CD14-positive monocyte (primary cell): ENCODE measurements at regions not wholly inside any gene's neighbourhood (a gene's known extent, or its start where the extent isn't known, plus 50 kb on each side); places are given as distances from the start of the nearest gene placed in this dataset.

ENCODE experiments used
- DNase-seq, 3 donors: peaks; one replicate each; pipeline ENCODE4 v3.0.0-alpha.2; 2011 to 2022
- H2AFZ ChIP-seq: 2 replicates; pipeline ENCODE4 v1.6.0; 2012; ENCODE audit warnings: mild to moderate bottlenecking, low read depth, low read length, inconsistent platforms; ENCODE audit not compliant: insufficient read depth, poor library complexity, severe bottlenecking
- H3K27ac ChIP-seq, 2 donors: 1 replicate in 1 of 2; 2 replicates in 1 of 2; pipeline ENCODE4 v1.5.1; 2012 to 2013; ENCODE audit warnings: low read length in 2 of 2, control low read depth in 1 of 2, inconsistent platforms in 1 of 2, low read depth in 1 of 2, mild to moderate bottlenecking in 1 of 2
- H3K27me3 ChIP-seq, 2 donors: one replicate each; pipeline versions ENCODE4 v1.6.0 to v1.6.1; 2011 to 2013; ENCODE audit warnings: low read length in 2 of 2; ENCODE audit not compliant: control insufficient read depth in 2 of 2, insufficient read depth in 2 of 2
- H3K36me3 ChIP-seq, 2 donors: replicated peaks in 1 of 2; 1 replicate in 1 of 2; 2 replicates in 1 of 2; pipeline versions ENCODE4 v1.5.1 to v1.6.1; 2012 to 2013; ENCODE audit warnings: low read length in 2 of 2, control low read depth in 1 of 2, inconsistent platforms in 1 of 2, mild to moderate bottlenecking in 1 of 2; ENCODE audit not compliant: insufficient read depth in 2 of 2, control insufficient read depth in 1 of 2
- H3K4me1 ChIP-seq, 2 donors: 1 replicate in 1 of 2; 2 replicates in 1 of 2; pipeline versions ENCODE4 v1.5.1 to v1.6.1; 2012 to 2013; ENCODE audit warnings: low read length in 2 of 2, control low read depth in 1 of 2, inconsistent platforms in 1 of 2, mild to moderate bottlenecking in 1 of 2, moderate library complexity in 1 of 2; ENCODE audit not compliant: insufficient read depth in 2 of 2, control insufficient read depth in 1 of 2
- H3K4me2 ChIP-seq: replicated peaks from 2 replicates; pipeline ENCODE3; 2012; ENCODE audit warnings: low read length, moderate library complexity, mild to moderate bottlenecking; ENCODE audit not compliant: poor library complexity, severe bottlenecking; ENCODE audit errors: extremely low read depth
- H3K4me3 ChIP-seq, 3 experiments: fragments of 200-600 bp in 1 of 3; sonication (generic) in 1 of 3; replicated peaks in 1 of 3; 1 replicate in 2 of 3; 2 replicates in 1 of 3; pipeline ENCODE4 v1.5.1; 2011 to 2013; ENCODE audit warnings: low read length in 3 of 3, mild to moderate bottlenecking in 3 of 3, control low read depth in 2 of 3, low read depth in 2 of 3, inconsistent platforms in 1 of 3, moderate library complexity in 1 of 3
- H3K79me2 ChIP-seq: 2 replicates; pipeline ENCODE4 v1.6.0; 2012; ENCODE audit warnings: mild to moderate bottlenecking, control low read depth, inconsistent platforms, low read length, moderate library complexity; ENCODE audit not compliant: insufficient read depth
- H3K9ac ChIP-seq: 2 replicates; pipeline ENCODE4 v1.6.0; 2017; ENCODE audit warnings: low read length, mild to moderate bottlenecking; ENCODE audit not compliant: insufficient read depth, poor library complexity, severe bottlenecking
- H3K9me3 ChIP-seq, 2 donors: replicated peaks in 1 of 2; 1 replicate in 1 of 2; 2 replicates in 1 of 2; pipeline versions ENCODE4 v1.5.1 to v1.6.1; 2012 to 2013; ENCODE audit warnings: low read length in 2 of 2, control low read depth in 1 of 2; ENCODE audit not compliant: control insufficient read depth in 1 of 2, insufficient read depth in 1 of 2
- H4K20me1 ChIP-seq: 2 replicates; pipeline ENCODE4 v1.6.0; 2012; ENCODE audit warnings: mild to moderate bottlenecking, low read length, control low read depth, moderate library complexity; ENCODE audit not compliant: insufficient read depth
- H3K27ac Mint-ChIP-seq, 7 donors: one replicate each; pipeline ENCODE4 v1.8.0; 2020; ENCODE audit warnings: mild to moderate bottlenecking in 7 of 7, mixed read lengths in 7 of 7, moderate library complexity in 6 of 7, inconsistent platforms in 2 of 7
- H3K27me3 Mint-ChIP-seq, 3 donors: one replicate each; pipeline ENCODE4 v1.8.0; 2021 to 2022; ENCODE audit warnings: low read depth in 3 of 3, mild to moderate bottlenecking in 3 of 3, mixed read lengths in 3 of 3, moderate library complexity in 3 of 3, inconsistent platforms in 1 of 3
- H3K36me3 Mint-ChIP-seq, 2 donors: one replicate each; pipeline ENCODE4 v1.8.0; 2020; ENCODE audit warnings: mixed read lengths in 2 of 2, inconsistent platforms in 1 of 2, mild to moderate bottlenecking in 1 of 2
- H3K4me1 Mint-ChIP-seq: one replicate; pipeline ENCODE4 v1.8.0; 2020; ENCODE audit warnings: mild to moderate bottlenecking, mixed read lengths
- H3K4me3 Mint-ChIP-seq, 2 donors: one replicate each; pipeline ENCODE4 v1.8.0; 2020; ENCODE audit warnings: mild to moderate bottlenecking in 2 of 2, mixed read lengths in 2 of 2, moderate library complexity in 1 of 2
- H3K9me3 Mint-ChIP-seq, 7 donors: one replicate each; pipeline ENCODE4 v1.8.0; 2020 to 2022; ENCODE audit warnings: mixed read lengths in 7 of 7, mild to moderate bottlenecking in 6 of 7, moderate library complexity in 6 of 7, inconsistent platforms in 2 of 7
- WGBS: methylation state at CpG from one replicate; pipeline ENCODE4 v1.1.5; 2013; ENCODE audit warnings: missing lambda C conversion rate; ENCODE audit not compliant: insufficient coverage; 5-methylcytosine and 5-hydroxymethylcytosine counted together
- intact Hi-C, 2 donors: fragments of 100-400 bp; cut with micrococcal nuclease; formaldehyde crosslinking; loops; one replicate each; pipeline versions ENCODE4 v1.15.0 to v1.15.1; 2023
- TF ChIP-seq, protein P1 (sequence below): fragments of 200-600 bp; IDR thresholded peaks from one replicate; pipeline ENCODE4 v1.8.0; 2022; ENCODE audit warnings: antibody characterized with exemption, mild to moderate bottlenecking

DNA sequence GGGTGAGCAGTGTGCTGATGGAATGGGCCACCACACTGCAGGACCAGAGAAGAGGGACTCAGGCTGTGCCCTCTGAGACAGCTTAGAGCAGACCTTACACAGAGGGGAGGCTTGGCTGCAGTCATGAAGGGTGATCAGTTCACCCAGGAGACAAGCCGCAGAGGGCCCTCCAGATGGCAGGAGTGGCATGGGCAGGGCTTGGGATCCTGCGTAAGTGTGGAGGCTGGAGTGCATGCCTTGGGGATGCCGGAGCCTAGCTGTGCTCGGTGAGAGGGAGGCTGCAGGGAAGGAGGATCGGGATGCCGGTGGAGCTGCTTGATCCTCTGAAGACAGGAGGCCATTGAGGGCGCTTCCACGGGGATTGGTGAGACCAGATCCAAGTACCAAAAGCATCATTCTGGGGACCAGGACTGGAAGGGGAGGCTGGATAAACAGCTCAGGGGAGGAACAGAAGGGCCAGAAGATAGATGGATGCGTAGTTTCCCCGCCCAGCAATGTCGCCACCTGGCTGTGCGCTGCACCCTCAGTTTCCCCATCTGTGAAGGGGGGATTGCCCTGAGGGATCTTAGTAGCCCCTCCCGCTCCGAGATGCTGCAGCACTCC lies 163.4 kb downstream of the INHBB start:
- TF ChIP-seq, protein P1, sequence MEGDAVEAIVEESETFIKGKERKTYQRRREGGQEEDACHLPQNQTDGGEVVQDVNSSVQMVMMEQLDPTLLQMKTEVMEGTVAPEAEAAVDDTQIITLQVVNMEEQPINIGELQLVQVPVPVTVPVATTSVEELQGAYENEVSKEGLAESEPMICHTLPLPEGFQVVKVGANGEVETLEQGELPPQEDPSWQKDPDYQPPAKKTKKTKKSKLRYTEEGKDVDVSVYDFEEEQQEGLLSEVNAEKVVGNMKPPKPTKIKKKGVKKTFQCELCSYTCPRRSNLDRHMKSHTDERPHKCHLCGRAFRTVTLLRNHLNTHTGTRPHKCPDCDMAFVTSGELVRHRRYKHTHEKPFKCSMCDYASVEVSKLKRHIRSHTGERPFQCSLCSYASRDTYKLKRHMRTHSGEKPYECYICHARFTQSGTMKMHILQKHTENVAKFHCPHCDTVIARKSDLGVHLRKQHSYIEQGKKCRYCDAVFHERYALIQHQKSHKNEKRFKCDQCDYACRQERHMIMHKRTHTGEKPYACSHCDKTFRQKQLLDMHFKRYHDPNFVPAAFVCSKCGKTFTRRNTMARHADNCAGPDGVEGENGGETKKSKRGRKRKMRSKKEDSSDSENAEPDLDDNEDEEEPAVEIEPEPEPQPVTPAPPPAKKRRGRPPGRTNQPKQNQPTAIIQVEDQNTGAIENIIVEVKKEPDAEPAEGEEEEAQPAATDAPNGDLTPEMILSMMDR: no peak
- no peak for DNase-seq
- H2AFZ ChIP-seq: no peak overlapping the region
- 97% methylated on average over 13 of the region's 14 CpGs for WGBS
- no peaks in the 10 kb centered on the region for H3K9me3 ChIP-seq
- H3K9ac ChIP-seq: no peak overlapping the region
- no peaks in the 10 kb centered on the region for H3K27me3 ChIP-seq
- no peaks in the 10 kb centered on the region for H3K4me1 ChIP-seq
- no peak overlapping the region for H3K4me2 ChIP-seq
- Mint-ChIP-seq H3K9me3 (no peaks in the 10 kb centered on the region), H3K4me1 (no peaks in the 10 kb centered on the region), H3K36me3 (no peaks in the 10 kb centered on the region), H3K27ac (peak overlapping the region in 2 of 7 donors; percentile 57 to 85), H3K4me3 (no peak overlapping the region), H3K27me3 (peaks cover 4 to 5% (median 4%) of the 10 kb centered on the region in 3 donors)
- no peaks in the 10 kb centered on the region for H3K36me3 ChIP-seq
- H3K27ac ChIP-seq: no peak overlapping the region
- no peaks in the 10 kb centered on the region for H4K20me1 ChIP-seq
- intact Hi-C loops: no loop called here
- H3K4me3 ChIP-seq: no peak overlapping the region
- no peaks in the 10 kb centered on the region for H3K79me2 ChIP-seq

DNA sequence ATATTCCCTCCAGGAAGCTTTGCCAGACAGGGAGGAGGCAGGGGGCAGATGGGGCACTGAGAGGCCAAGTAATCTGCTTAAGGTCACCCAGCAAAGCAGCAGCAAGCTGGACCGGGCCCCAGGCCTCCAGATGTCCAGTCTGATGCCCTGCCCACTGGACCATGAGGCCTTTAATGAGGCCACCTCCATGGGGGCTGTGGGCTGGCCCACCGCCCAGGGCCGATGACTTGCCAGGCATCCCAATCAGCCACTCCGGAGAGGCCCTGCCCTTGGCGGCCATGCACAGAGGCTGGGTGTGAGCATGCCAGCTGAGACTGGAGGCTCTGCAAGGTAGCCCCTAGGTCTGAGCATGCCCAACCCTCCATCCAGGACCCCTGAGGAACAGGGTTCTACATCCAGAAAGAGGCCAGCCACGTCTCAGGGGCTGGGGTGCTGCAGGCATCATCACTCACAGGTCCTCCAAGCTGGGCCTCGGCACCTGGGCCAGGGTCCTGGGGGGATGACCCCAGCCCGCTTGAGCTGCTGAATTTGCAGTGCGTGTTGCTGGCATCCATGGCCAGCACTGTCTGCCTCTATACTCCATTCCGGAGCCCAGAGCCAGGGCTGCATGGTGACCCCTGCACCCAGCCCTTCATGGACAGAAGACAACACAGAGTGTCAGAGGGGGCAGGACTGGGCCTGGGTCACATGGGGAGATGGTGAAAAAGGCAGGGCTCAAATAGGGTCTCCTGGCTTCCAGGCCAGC lies 164.2 kb downstream of the INHBB start:
- Histone ChIP-seq H3K9me3 (no peaks in the 10 kb centered on the region), H3K27ac (no peak overlapping the region), H3K4me3 (no peak overlapping the region), H3K9ac (no peak overlapping the region), H4K20me1 (no peaks in the 10 kb centered on the region), H3K36me3 (no peaks in the 10 kb centered on the region), H3K4me2 (no peak overlapping the region), H3K27me3 (no peaks in the 10 kb centered on the region), H3K79me2 (no peaks in the 10 kb centered on the region), H2AFZ (no peak overlapping the region), H3K4me1 (no peaks in the 10 kb centered on the region)
- Mint-ChIP-seq H3K4me1 (no peaks in the 10 kb centered on the region), H3K36me3 (no peaks in the 10 kb centered on the region), H3K27me3 (peaks cover 5 to 9% (median 5%) of the 10 kb centered on the region in 3 donors), H3K27ac (no peak overlapping the region), H3K9me3 (no peaks in the 10 kb centered on the region), H3K4me3 (no peak overlapping the region)
- WGBS: 94% methylated on average over 10 of the region's 10 CpGs
- DNase-seq: no peak
- intact Hi-C loops: no loop called here
- TF ChIP-seq, protein P1: no peak
